ENCODE measurements at regions not wholly inside any gene's neighbourhood (a gene's known extent, or its start where the extent isn't known, plus 50 kb on each side); places are given as distances from the start of the nearest gene placed in this dataset.

DNA sequence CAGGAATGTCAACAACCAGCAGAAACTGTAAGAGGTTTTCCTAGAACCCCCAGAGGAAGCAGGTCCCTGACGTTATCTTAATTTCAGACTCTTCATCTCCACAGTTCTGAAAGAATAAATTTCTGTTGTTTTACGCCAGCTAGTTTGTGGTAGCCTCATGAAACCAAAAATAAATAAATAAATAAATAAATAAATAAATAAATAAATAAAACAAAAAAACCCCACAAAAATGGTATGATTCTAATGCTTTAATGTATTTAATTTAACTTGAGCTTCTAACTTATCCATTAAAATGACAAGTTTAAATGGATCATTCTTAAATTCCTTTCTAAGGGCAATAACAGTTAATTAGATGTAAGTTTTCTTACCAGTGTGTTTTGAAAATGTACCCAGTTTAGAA is 293.8 kb upstream of the ADAMTS5 start:
- no peaks in the 10 kb centered on the region for H3K36me3 ChIP-seq (replicated peaks)
- H3K27me3 ChIP-seq (replicated peaks) = no peaks in the 10 kb centered on the region
- DNase-seq = no peak
- no peak overlapping the region for H3K4me3 ChIP-seq (ENCODE audit: low read depth, low read length)
- in situ Hi-C loops (cut with HindIII; ENCODE audit: low pct_ligation_motif_present, low sequenced_read_pairs) = no loop called here
- TF ChIP-seq CTCF (IDR thresholded peaks at IDR 0.05; ENCODE audit: low read depth, low read length, missing control alignments) = no peak
- H3K27ac ChIP-seq = no peak overlapping the region

DNA sequence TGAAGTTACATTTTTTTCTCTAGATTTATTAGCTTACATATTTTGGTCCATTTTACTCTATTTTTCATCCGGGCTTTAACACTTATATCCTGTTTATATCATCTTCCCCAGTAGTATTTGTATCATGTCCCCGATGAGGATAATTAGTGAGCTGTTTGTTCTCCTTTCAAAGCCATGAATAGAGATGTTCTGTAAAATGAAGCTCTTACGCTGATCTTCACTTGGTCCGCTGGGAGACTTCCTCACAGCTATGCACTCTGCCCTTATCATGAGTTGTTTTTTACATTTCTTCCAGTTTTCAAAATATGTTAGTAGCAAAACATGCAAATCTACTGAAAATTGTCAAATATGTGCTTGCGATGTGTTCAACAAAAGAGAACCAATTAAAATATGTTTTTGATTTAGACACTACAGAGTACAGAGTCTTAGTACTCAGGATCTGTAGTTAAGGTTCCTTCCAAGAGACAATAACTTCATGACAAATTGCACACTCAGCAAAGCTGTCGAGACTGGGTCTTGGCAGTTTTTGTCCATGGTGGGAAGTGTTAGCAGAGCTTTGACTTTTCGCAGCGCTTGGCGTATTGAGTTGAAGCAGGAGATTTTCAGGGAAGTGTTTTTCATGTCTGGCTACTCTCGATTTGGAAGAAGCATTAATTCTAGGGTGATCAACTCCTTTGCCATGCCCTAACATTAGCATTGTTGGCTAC is 292.0 kb upstream of the ADAMTS5 start:
- Histone ChIP-seq H3K27ac (no peak overlapping the region), H3K36me3 (replicated peaks) (no peaks in the 10 kb centered on the region), H3K27me3 (replicated peaks) (no peaks in the 10 kb centered on the region), H3K4me3 (ENCODE audit: low read depth, low read length) (no peak overlapping the region)
- in situ Hi-C loops (cut with HindIII; ENCODE audit: low pct_ligation_motif_present, low sequenced_read_pairs) = no loop called here
- no peak for TF ChIP-seq CTCF (IDR thresholded peaks at IDR 0.05; ENCODE audit: low read depth, low read length, missing control alignments)
- no peak for DNase-seq

- Histone ChIP-seq H3K27ac (no peak overlapping the region), H3K36me3 (replicated peaks) (no peaks in the 10 kb centered on the region), H3K4me3 (ENCODE audit: low read depth, low read length) (no peak overlapping the region), H3K27me3 (replicated peaks) (no peaks in the 10 kb centered on the region)
- in situ Hi-C loops (cut with HindIII; ENCODE audit: low pct_ligation_motif_present, low sequenced_read_pairs) = no loop called here
- no peak for TF ChIP-seq CTCF (IDR thresholded peaks at IDR 0.05; ENCODE audit: low read depth, low read length, missing control alignments)
- no peak for DNase-seq
Measured at GRCh38 chr21:27257908-27258556, 291.1 kb upstream of the ADAMTS5 start.

GRCh38 chr21:27257226-27257625 is 290.3 kb upstream of the ADAMTS5 start:
- no peak for DNase-seq
- H3K36me3 ChIP-seq (replicated peaks) = no peaks in the 10 kb centered on the region
- no peak overlapping the region for H3K4me3 ChIP-seq (ENCODE audit: low read depth, low read length)
- H3K27me3 ChIP-seq (replicated peaks) = no peaks in the 10 kb centered on the region
- H3K27ac ChIP-seq = no peak overlapping the region
- in situ Hi-C loops (cut with HindIII; ENCODE audit: low pct_ligation_motif_present, low sequenced_read_pairs) = no loop called here
- no peak for TF ChIP-seq CTCF (IDR thresholded peaks at IDR 0.05; ENCODE audit: low read depth, low read length, missing control alignments)

DNA sequence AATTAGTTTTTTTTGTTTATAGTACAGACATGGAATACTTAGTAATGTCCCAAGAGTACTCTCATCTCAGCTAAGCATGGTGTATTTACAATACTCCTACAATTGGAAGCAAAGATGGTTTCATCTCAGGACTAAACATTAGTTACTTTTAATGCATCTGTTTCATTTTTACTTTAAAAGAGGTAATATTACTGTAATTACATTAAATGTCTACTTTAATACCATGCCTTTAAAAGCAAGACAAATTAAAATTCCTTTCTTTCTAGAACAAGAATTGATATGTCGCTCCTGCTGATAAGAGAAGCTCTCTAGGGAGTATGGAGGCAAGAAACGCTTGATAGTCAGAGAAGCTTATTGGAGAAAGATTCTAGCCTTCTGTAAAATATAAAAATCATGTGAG is 284.9 kb upstream of the ADAMTS5 start:
- Histone ChIP-seq H3K27me3 (replicated peaks) (no peaks in the 10 kb centered on the region), H3K27ac (no peak overlapping the region), H3K4me3 (ENCODE audit: low read depth, low read length) (no peak overlapping the region), H3K36me3 (replicated peaks) (no peaks in the 10 kb centered on the region)
- TF ChIP-seq CTCF (IDR thresholded peaks at IDR 0.05; ENCODE audit: low read depth, low read length, missing control alignments) = no peak
- DNase-seq = no peak
- in situ Hi-C loops (cut with HindIII; ENCODE audit: low pct_ligation_motif_present, low sequenced_read_pairs) = no loop called here

Data from brain microvascular endothelial cell (primary cell).